Central memory CD8-positive, alpha-beta T cell (primary cell): ENCODE measurements at regions not wholly inside any gene's neighbourhood (a gene's known extent, or its start where the extent isn't known, plus 50 kb on each side); places are given as distances from the start of the nearest gene placed in this dataset.

Experiments
- ATAC-seq: fragments of 150-1000 bp; cut with Tn5 transposase; replicated peaks from 2 replicates; pipeline ENCODE4 v1.10.0; 2022; ENCODE audit warnings: mild to moderate bottlenecking, moderate FRiP score, moderate number of reproducible peaks; ENCODE audit not compliant: poor library complexity, severe bottlenecking; ENCODE audit errors: extremely low read depth
- DNase-seq, 2 donors: peaks; one replicate each; pipeline ENCODE4 v3.0.0; 2021; ENCODE audit warnings: low spot score in 2 of 2
- H3K27ac Mint-ChIP-seq: one replicate; pipeline ENCODE4 v1.8.0; 2022; ENCODE audit warnings: low read depth, mild to moderate bottlenecking, moderate library complexity, mixed read lengths
- H3K27me3 Mint-ChIP-seq: one replicate; pipeline ENCODE4 v1.8.0; 2022; ENCODE audit warnings: mixed read lengths
- H3K36me3 Mint-ChIP-seq: one replicate; pipeline ENCODE4 v1.8.0; 2022; ENCODE audit warnings: mild to moderate bottlenecking, moderate library complexity, mixed read lengths; ENCODE audit not compliant: insufficient read depth
- H3K4me1 Mint-ChIP-seq: one replicate; pipeline ENCODE4 v1.8.0; 2022; ENCODE audit warnings: mixed read lengths
- H3K4me3 Mint-ChIP-seq: one replicate; pipeline ENCODE4 v1.8.0; 2022; ENCODE audit warnings: mild to moderate bottlenecking, moderate library complexity, mixed read lengths
- H3K9me3 Mint-ChIP-seq: one replicate; pipeline ENCODE4 v1.8.0; 2022; ENCODE audit warnings: mixed read lengths

DNA sequence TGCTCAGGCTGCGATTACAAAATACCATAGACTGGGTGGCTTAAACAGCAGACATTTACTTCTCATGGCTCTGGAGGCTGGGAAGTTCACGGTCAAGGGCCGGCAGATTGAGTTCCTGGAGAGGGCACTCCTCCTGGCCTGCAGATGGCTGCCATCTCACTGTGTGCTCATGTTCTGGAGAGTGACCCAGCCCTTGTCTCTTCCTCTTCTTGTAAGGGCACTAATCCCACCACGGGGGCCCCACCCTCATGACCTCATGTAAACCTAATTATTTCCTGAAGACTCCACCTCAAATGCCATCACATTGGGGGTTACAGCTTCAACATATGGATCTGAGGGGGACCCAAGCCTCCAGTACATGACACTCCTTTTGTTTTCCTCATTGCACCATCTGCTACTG, 56.0 kb upstream of the CLDN10 start:
- Mint-ChIP-seq H3K4me3 (no peak overlapping the region), H3K9me3 (peaks cover 2% of the 10 kb centered on the region), H3K36me3 (no peaks in the 10 kb centered on the region), H3K4me1 (no peaks in the 10 kb centered on the region), H3K27ac (no peak overlapping the region), H3K27me3 (peaks cover 41% of the 10 kb centered on the region)
- DNase-seq (no peak), ATAC-seq (no peak)

DNA sequence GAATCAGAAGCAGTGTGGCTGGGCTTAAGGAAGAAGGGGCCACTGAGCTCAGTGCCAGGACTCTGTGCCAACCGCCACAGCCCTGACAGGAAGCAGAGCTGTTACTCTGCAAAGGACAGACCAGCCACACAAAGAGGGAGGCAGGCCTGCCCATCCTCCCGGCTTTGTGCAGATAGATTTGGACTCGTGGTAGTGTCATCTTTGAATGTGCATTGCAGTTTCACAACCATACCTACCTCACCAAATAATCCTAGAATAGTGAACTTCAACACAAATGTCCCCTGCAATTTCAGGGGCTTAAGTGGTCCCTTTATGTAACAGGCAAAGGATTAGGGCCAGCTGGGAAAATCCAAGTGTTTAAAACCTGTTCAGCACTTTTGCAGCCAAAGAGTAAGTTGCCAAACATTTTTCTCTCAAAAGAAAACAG, 55.1 kb upstream of the CLDN10 start:
- H3K9me3 Mint-ChIP-seq, result peaks cover 8% of the 10 kb centered on the region
- no peak for ATAC-seq
- H3K4me3 Mint-ChIP-seq, result no peak overlapping the region
- no peaks in the 10 kb centered on the region for H3K4me1 Mint-ChIP-seq
- H3K36me3 Mint-ChIP-seq, result no peaks in the 10 kb centered on the region
- no peak overlapping the region for H3K27ac Mint-ChIP-seq
- DNase-seq, result no peak
- peaks cover 39% of the 10 kb centered on the region for H3K27me3 Mint-ChIP-seq

DNA sequence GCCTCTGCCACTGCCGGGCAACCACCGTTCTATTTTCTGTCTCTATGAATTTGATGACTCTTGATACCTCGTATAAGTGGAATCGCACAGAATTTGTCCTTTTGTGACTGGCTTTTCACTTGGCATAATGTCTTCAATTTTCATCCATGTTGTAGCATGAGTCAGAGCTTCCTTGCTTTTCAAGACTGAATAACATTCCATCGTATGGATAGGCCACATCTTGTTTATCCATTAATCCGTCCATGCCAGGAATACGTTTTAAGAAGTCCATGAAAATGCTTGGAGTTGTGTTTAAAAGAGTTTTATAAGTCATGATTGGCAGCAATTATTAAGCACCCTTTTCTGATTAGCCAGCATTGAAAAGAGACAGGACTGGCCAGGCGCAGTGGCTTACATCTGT, 53.6 kb upstream of the CLDN10 start:
- Mint-ChIP-seq H3K9me3 (peaks cover 8% of the 10 kb centered on the region), H3K4me1 (no peaks in the 10 kb centered on the region), H3K36me3 (no peaks in the 10 kb centered on the region), H3K4me3 (no peak overlapping the region), H3K27ac (no peak overlapping the region), H3K27me3 (peaks cover 25% of the 10 kb centered on the region)
- ATAC-seq (no peak), DNase-seq (no peak)

DNA sequence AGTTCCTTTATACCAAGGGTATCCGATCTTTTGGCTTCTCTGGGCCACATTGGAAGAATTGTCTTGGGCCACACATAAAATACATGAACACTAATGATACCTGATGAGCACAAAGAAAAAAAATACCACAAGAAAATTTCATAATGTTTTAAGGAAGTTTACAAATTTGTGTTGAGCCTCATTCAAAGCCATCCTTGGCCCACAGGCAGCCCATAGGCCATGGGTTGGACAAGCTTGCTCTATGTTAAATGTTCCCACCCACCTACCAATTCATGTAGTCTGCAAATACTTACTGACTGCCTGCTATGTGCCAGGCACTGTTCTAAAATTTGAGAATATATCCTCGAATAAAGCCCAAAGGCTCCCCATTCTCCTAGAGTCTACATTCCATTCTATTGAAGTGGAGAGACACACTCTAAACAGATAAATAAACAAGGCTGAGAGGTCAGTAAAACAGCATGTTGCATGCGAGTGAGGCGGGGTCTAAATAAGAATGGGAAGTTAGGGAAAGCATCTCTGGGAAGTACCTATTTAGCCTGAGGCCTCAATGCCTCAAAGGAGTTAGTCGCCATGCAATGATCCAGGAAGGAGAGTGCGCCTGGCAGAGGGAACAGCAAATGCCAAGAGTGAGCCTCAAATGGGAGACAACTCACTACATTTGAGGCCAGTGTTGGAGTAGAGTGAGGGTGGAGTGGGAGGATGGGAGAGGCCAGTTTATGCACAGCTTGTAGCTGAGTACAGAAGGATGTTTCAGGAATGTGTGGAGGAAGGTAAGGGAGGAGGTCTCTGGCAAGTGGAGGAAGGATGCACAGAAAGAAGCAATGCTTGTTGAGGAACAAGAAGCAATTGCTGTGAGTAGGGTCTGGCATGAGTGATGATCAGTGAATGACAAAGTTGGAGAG, 52.5 kb upstream of the CLDN10 start:
- Mint-ChIP-seq H3K27me3 (peaks cover 25% of the 10 kb centered on the region), H3K27ac (no peak overlapping the region), H3K36me3 (no peaks in the 10 kb centered on the region), H3K9me3 (peaks cover 8% of the 10 kb centered on the region), H3K4me3 (no peak overlapping the region), H3K4me1 (no peaks in the 10 kb centered on the region)
- DNase-seq (no peak), ATAC-seq (no peak)

DNA sequence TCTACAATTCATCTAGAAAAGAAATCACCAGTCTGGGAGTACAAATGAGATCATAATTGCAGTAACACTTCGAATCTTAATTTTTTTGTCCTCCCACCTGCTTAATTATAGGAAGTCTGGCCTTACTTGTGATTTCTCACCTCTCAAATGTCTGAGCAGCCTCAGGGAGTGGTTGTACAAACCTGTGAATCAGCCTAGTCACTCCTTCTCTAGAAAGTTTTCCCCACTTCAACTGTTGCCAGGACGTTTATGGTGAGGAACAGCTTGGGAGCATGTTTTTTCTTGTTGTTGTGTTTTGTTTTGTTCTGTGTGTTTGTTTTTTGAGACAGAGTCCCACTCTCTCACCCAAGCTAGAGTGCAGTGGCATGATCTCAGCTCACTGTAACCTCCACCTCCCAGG, 50.3 kb upstream of the CLDN10 start:
- no peaks in the 10 kb centered on the region for H3K36me3 Mint-ChIP-seq
- H3K27me3 Mint-ChIP-seq, result peaks cover 25% of the 10 kb centered on the region
- H3K4me1 Mint-ChIP-seq, result no peaks in the 10 kb centered on the region
- no peak overlapping the region for H3K27ac Mint-ChIP-seq
- H3K4me3 Mint-ChIP-seq, result no peak overlapping the region
- peaks cover 8% of the 10 kb centered on the region for H3K9me3 Mint-ChIP-seq
- no peak for ATAC-seq
- DNase-seq, result no peak
